ENCODE measurements at regions not wholly inside any gene's neighbourhood (a gene's known extent, or its start where the extent isn't known, plus 50 kb on each side); places are given as distances from the start of the nearest gene placed in this dataset.

DNA sequence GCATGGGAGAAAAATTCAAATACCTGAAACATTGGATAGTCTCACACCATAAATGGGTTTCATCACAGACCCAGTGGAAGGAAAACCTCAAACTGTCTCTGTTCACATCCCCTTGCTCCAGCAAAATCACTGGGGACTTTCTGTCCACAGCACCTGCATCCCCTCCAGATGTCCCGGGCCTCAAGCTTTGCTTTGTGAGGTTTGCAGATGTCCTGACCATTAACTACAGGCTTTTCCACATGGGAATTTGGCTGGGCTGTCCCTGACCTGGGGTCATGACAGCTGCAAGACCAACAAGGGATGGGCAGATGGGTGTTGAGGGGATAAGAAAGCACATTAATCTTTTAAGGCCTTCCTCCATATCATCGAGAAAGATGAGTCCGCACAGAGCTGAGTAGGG lies 427.9 kb downstream of the TXNL1 start:
- no peak for DNase-seq

GRCh38 chr18:56207989-56208388 lies 430.4 kb downstream of the TXNL1 start:
- no peak for DNase-seq

GRCh38 chr18:56204052-56204451 lies 434.3 kb downstream of the TXNL1 start:
- no peak for DNase-seq

DNA sequence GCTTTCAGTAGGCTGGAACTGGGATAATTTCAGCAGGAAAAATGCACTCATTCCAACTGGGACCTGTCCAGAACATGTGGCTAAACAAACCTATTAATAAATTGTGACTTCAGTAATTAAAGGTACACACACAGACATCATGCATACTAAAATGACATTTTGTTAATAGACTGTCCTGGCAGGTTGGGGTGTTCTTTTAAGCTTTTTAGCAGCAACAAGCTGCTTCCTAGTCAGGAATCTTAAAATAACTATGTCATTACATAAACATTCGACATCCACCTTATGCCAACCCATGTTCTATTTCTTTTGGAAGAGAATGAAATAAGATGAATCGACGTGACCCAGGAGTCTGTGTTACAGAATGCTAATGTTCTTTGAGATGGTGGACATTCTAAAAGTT lies 435.7 kb downstream of the TXNL1 start:
- no peak for DNase-seq

GRCh38 chr18:56200381-56200911 lies 437.9 kb downstream of the TXNL1 start:
- DNase-seq = no peak

- no peak for DNase-seq
Observed at GRCh38 chr18:56199580-56200330, 438.6 kb downstream of the TXNL1 start.

DNA sequence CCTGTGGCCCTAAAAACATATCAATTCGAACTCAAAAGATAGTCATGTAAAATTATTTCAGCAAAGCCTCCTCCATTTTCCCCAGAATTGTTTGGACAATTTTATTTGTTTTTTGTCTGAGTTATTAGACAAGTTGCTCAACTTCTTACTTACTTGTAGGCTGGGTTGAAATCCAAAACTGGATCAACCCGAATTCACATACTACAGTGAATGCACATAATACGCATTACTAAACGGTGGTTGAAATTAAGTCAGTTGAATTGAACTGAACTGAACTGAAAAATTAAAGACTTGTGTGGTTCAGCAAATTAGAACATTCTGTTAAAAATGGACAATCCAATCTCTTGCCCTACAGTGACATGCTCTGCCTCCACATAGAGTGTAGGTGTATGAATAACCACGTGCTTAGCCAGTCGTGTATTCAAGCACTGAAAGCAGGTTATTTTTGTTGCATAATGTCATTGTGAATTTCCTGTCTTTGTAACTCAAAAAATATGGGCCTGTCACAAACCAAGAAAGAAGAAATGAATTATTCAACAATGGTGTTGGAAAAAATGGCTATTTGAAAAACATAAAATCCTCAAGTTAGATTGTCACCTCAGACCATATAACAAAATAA lies 441.0 kb downstream of the TXNL1 start:
- DNase-seq = no peak

DNA sequence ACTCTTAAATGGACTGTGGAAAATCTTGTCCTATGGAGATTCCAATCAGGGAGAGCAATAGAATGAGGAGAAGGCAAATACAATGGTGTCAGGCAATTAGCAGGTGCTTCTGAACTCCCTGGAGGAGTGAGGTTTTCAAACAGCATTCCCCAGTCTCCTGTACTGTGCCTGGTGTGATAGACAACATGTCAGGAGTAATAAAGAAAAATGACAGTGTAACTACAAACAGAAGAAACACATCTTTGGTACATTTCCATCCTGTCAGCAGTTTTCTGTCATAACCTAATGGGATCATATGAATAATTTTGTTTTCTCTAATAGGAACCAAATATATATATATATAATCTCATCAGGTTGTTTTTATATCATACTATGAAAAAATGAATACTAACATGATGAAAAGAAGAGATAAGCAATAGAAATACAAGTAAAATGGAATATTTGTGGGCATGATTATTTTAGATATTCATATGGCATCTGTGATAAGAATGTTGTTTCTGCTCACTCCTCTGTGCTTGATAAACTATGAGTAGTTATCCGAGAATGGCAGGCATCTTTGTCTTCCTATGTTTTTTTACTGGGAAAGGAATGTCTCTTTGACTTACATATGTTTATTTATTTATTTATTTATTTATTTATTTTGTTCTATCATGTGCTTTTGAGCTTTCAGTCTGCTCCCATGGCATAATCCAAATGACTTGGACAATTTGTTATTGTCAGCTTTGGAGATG lies 441.7 kb downstream of the TXNL1 start:
- no peak for DNase-seq

- no peak for DNase-seq
Observed at GRCh38 chr18:56191334-56191733, 447.1 kb downstream of the TXNL1 start.

GRCh38 chr18:56189615-56190014 lies 448.8 kb downstream of the TXNL1 start:
- DNase-seq = no peak

DNA sequence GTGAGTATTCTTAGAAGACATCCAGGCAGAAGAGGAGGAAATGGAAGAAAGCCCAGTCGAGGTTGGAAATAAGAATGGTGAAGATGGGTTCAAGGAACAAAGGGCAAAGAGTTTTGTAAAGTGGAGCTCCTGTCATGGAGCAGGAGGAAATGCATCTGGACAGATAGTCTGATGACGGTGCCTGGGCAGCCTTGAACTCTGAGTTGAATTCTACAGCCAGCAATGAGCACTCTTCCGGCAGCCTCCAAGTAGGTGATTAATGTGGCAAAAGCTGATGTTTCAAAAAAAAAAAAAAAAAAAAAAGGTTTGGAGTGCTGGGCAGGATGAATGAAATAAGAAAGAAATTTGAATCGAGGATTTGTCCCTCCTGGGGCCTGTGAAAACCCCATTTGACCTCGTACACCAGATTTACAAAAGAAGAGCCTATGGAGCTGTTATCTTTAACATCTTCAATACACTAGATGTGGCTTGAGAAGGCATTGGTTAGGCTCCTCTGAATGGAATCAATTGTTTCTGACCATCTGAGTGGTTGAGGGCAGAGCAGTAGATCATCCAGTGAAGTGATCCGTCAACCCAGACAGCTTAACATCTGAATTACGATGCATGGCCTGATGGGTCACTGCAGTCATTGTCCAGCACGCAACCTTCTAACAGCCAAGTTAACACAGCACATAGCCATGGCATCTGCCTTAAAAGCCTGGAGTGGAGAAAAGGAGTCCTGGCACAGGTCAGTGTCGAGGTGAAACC lies 449.7 kb downstream of the TXNL1 start:
- no peak for DNase-seq

DNA sequence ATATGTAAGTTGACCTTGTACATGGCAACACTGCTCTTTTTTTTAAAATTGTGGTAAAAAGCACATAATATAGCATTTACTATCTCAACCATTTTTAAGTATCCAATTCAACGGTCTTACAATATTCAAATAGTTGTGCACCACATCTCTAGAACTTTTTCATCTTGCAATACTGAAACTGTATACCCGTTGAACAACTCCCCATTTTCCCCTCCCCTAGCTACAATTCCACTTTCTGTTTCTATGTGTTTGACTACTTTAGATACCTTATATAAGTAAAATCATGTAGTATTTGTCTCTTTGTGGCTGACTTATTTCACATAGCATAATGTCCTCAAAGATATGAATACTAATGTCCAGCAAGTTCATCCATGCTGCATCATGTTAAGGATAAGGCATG lies 452.1 kb downstream of the TXNL1 start:
- no peak for DNase-seq

GRCh38 chr18:56185126-56185525 lies 453.3 kb downstream of the TXNL1 start:
- DNase-seq = no peak

GRCh38 chr18:56176751-56177150 lies 461.6 kb downstream of the TXNL1 start:
- DNase-seq = no peak

DNA sequence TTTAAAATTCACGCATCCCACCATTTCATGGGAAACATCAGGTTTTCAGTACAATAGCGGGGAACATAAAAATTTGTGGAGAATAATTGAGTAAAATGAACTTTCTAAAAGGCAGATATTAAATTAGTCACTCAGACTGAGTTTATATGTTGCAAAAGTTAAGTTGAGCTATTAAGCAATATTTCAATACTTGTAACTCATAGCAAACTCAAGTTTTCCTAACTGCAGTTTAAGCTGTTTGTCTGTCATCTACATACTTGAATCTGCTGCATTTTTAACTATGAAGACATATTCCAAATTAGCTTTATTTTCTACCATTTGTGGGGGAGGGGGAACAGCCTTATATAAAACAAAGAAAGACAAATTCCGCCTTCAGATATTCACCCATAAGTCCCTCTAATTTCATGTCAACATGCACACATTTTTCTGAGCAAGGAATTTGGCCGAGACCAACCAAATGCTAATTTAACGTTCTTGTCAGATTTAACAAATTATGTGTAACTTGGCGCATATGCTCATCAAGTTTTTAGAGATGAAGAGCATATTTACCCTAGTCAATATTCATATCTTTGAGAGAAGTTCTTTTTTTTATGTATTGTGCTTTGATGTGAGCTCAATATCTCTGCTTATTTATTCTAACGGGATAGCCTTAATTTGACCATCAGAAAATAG lies 462.9 kb downstream of the TXNL1 start:
- no peak for DNase-seq

DNA sequence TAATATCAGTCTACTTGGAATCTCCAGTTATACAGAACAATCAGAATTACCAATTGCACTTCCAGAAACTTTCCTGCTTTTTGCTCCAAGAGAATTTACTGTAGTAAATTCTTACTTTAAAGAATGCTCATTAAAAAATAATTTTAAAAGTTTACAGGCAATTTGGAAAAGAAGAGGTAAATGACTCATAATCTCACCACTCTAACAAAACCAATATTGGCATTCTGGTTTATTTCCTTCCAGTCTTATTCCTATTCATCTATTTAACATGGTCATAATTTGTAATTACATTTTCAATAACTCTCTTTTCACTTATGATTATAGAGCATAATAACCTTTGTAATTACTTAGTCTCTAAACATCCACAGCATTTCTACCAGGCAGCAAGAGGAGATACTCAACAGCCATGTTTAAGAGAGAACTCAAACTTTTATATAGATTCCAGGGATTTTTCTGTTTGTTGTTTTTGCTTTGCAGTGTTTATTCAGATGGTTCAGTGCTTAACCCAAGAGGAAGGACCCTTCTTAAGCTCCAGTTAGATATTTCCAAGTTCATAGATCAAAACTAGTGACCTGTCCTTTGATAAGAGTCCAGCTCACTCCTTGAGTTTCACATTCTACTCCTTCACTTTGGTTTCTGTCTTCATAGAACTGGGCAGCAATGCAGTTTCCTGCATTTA lies 464.7 kb downstream of the TXNL1 start:
- DNase-seq = no peak

- no peak for DNase-seq
Observed at GRCh38 chr18:56172527-56172926, 465.9 kb downstream of the TXNL1 start.

DNA sequence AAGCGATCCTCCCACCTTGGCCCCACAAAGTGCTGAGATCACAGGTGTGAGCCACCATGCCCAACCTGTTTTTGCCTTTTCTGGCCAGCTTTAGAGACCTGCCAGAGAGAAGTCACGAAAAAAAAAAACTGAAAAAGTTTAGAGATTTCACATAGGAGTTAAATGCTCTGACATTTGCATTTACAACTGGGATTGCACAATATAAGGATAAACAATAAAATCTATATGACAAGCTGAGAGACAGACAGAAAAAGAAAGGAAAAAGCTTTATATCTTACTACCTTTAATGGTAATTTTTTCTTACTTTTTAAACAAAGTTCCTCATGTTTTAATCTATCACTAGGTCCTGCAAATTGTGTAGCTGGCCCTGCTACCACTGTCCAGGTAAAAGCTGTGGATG lies 466.5 kb downstream of the TXNL1 start:
- no peak for DNase-seq

DNA sequence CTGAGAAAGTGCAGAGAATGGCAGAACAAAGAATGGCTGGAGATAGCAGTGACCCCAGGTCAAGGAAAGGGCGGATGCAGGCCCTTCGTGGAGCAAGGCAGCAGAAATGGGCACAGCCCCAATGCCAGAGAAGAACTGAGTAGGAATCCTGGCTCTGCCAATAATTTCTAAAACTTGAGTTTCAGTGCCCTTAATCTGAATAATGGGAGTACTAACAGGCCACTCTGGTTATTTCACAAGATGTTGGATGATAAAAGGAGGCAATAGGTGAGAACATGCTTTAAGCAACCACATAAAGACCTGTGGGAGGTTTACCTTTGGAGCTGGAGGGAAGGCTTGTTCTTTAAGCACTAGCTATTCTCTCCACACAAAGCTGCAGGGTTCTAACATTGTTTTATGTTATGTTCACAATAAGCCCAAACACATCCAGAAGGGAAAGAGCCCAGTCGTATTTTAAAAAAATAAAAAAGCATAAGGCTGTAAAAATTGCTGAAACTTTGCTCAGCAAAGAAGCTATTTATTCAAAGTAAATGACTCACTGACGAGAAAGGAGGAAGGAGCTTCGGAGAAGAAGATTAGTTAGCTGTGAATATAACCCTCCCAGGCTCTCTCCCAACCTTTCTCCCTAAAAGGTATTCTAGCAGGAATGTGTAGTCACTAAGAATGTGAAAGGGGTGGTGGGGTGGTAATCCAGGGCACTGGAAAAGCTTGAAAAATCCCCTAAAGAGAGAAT lies 470.2 kb downstream of the TXNL1 start:
- DNase-seq = no peak

DNA sequence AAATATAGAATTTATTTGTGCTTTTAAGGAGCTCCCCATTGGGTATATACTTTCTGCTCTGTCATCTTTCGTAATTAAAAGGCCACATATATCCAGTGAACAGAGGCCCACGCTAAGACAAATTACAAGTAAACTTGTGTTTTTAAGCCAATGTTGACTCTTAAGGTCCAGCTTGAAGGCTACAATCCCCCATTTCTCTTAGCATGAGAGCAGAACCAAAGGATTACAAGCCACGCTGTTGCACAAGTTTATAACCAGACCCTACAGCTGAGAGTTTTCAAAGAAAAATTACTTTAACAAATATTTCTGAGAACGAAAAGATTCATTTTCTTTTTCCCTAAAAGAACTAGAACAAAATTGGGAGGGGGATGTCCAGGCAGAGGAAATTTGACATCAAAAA lies 471.0 kb downstream of the TXNL1 start:
- no peak for DNase-seq

- DNase-seq = no peak
Observed at GRCh38 chr18:56166914-56167313, 471.5 kb downstream of the TXNL1 start.
